GM12875 (cell line): ENCODE measurements at regions not wholly inside any gene's neighbourhood (a gene's known extent, or its start where the extent isn't known, plus 50 kb on each side); places are given as distances from the start of the nearest gene placed in this dataset.

Source experiments
- H3K4me3 ChIP-seq: one replicate; pipeline ENCODE4 v1.5.1; 2011; ENCODE audit warnings: low read depth, low read length, control low read depth
- TF ChIP-seq, protein P1 (sequence below): IDR thresholded peaks from 2 replicates; pipeline ENCODE4 v1.5.1; 2011; ENCODE audit warnings: low read depth, mild to moderate bottlenecking, control low read depth, inconsistent platforms, low read length, moderate library complexity, borderline replicate concordance; ENCODE audit not compliant: insufficient read depth

DNA sequence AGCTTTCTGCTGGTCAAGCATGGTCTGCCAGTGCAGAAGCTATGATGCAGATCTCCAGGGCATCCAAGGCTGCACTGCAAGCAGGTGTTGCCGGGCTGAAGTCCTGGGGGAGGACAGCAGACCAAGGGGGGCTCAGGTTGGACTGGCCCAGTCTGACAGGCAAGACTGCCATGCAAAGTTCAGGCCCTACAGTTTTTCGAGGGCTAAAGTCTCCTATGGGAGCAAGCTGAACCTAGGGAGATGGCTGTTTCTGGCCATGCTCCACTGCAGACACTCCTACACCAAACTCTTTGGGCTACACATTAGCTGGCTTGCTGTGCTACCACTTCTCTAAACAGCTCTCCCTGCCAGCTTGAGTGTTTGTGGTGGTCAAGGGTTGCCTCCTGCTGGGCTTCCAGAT is 130.0 kb upstream of the SYNCRIP start:
- no peak overlapping the region for H3K4me3 ChIP-seq
- TF ChIP-seq, protein P1, sequence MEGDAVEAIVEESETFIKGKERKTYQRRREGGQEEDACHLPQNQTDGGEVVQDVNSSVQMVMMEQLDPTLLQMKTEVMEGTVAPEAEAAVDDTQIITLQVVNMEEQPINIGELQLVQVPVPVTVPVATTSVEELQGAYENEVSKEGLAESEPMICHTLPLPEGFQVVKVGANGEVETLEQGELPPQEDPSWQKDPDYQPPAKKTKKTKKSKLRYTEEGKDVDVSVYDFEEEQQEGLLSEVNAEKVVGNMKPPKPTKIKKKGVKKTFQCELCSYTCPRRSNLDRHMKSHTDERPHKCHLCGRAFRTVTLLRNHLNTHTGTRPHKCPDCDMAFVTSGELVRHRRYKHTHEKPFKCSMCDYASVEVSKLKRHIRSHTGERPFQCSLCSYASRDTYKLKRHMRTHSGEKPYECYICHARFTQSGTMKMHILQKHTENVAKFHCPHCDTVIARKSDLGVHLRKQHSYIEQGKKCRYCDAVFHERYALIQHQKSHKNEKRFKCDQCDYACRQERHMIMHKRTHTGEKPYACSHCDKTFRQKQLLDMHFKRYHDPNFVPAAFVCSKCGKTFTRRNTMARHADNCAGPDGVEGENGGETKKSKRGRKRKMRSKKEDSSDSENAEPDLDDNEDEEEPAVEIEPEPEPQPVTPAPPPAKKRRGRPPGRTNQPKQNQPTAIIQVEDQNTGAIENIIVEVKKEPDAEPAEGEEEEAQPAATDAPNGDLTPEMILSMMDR: no peak

DNA sequence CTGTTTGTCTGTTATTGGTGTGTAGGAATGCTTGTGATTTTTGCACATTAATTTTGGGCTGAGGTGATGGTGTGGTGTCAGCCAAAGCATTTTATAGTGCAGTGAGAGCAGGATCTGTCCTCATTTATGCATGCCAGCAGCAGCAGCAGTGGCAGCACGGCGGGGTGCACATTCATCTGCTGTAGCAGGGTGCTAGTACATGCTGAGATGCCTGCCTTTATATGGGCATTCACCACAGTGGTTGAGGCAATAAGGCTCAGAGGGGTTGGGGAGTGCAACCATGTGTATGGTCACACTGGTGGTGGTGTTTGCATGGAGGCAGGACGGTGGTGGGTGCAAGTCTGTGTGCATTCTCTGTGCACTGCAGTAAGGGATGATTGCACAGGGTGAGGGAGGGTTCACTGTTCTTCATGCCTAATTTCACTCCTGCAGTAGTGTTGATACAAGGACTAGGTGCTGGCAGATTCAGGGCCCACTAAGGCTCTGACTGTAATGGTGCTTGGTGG is 129.3 kb upstream of the SYNCRIP start:
- H3K4me3 ChIP-seq: no peak overlapping the region

DNA sequence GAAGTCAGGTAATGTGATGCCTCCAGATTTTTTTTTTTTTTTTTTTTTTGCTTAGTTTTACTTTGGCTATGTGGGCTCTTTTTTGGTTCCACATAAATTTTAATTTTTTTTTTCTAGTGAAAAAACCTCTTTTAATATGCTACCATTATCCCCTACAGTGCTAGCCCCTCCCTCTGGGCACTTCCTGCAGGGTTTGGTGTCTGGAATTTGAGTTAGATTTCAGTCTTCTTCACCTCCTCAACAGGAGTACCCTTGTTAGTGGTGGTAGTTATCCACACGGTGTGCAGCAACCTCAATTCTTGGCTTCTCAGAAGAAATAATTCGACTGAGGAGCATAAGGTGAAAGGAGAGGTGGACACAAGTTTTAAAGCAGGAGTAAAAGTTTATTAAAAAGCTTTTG is 128.8 kb upstream of the SYNCRIP start:
- H3K4me3 ChIP-seq: no peak overlapping the region
- TF ChIP-seq, protein P1: no peak

More for the DNA sequence above, 129.3 kb upstream of the SYNCRIP start:
- TF ChIP-seq, protein P1: no peak

DNA sequence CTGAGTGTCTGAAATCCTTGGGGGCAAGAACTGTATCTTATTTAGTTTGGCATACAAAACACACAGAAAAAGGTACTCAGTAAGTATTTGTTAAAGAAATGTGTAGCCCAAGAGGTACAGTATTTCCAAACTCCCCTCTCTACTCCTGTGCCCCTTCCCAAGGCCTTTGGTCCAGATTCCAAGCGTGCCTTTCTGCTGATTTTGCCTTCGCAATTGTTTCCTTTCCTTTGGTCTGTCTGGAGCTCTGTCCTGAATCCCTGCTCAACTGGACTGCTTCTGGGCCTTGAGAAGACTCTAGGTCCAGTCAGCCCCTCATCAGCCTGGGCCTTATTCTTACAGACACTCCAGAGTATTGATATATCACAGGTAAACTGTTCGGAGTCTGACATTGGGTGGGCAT is 122.2 kb upstream of the SYNCRIP start:
- no peak overlapping the region for H3K4me3 ChIP-seq
- TF ChIP-seq, protein P1: no peak

- TF ChIP-seq, protein P1: no peak
- no peak overlapping the region for H3K4me3 ChIP-seq
These were observed 114.3 kb upstream of the SYNCRIP start for GRCh38 chr6:85756982-85757381.

- TF ChIP-seq, protein P1: no peak
- no peak overlapping the region for H3K4me3 ChIP-seq
These were observed 112.2 kb upstream of the SYNCRIP start for GRCh38 chr6:85754894-85755293.

- TF ChIP-seq, protein P1: no peak
- no peak overlapping the region for H3K4me3 ChIP-seq
These were observed 109.9 kb upstream of the SYNCRIP start for GRCh38 chr6:85752602-85753001.
